GM12878 (cell line): ENCODE measurements at regions not wholly inside any gene's neighbourhood (a gene's known extent, or its start where the extent isn't known, plus 50 kb on each side); places are given as distances from the start of the nearest gene placed in this dataset.

Source experiments
- ATAC-seq: fragments of 200-7000 bp; cut with Tn5 transposase; 3 replicates; pipeline ENCODE4 v1.9.1; 2020; ENCODE audit warnings: mild to moderate bottlenecking, moderate library complexity
- BruUV-seq: library from RNA; stranded (reverse); fragments of 400-500 nt; replicated peaks from 2 replicates; lab custom pipeline; 2021; lab: Mats Ljungman, UMichigan
- CTCF ChIA-PET: fragments of 300-600 bp; sonication (Branson Sonifier 250); formaldehyde crosslinking; extraction: SDS; loops from one replicate; lab custom pipeline; 2021; ENCODE audit warnings: inconsistent platforms; lab: Yijun Ruan, JAX
- POLR2A ChIA-PET: fragments of 350-600 bp; formaldehyde crosslinking; extraction: SDS; loops from one replicate; lab custom pipeline; 2021; ENCODE audit warnings: inconsistent platforms; lab: Charles Lee
- RAD21 ChIA-PET: fragments of 300-600 bp; sonication (Branson Sonifier 250); formaldehyde crosslinking; loops from one replicate; lab custom pipeline; 2023; ENCODE audit warnings: antibody characterized with exemption; ENCODE audit not compliant: unreplicated experiment; lab: Charles Lee
- SMC1A ChIA-PET: fragments of 300-600 bp; sonication (Branson Sonifier 250); formaldehyde crosslinking; loops from one replicate; lab custom pipeline; 2023; ENCODE audit not compliant: unreplicated experiment, uncharacterized antibody; lab: Charles Lee
- DNase-seq: peaks from one replicate; pipeline ENCODE4 v3.0.0-alpha.2; 2011; ENCODE audit warnings: low read depth, low spot score
- FAIRE-seq: peaks from 3 replicates; lab custom pipeline; 2011; peaks lifted over from hg19 to GRCh38; lab: Jason Lieb, UNC
- H2AFZ ChIP-seq: 2 replicates; pipeline ENCODE4 v1.6.0; 2011; ENCODE audit warnings: low read depth, low read length, control low read depth; ENCODE audit not compliant: control insufficient read depth
- H3K27ac ChIP-seq: 2 replicates; pipeline ENCODE4 v1.5.1; 2011; ENCODE audit warnings: control low read depth; ENCODE audit not compliant: control insufficient read depth, insufficient read depth
- H3K27me3 ChIP-seq, 2 experiments: replicated peaks in 1 of 2; 2 replicates each; pipeline versions ENCODE4 v1.6.0 to v1.6.1; 2011; ENCODE audit warnings: low read length in 1 of 2; ENCODE audit not compliant: control insufficient read depth in 2 of 2, insufficient read depth in 2 of 2
- H3K36me3 ChIP-seq, 2 experiments: 2 replicates each; pipeline ENCODE4 v1.5.1; 2011; ENCODE audit warnings: low read length in 1 of 2; ENCODE audit not compliant: control insufficient read depth in 2 of 2, insufficient read depth in 2 of 2
- H3K4me1 ChIP-seq: 2 replicates; pipeline ENCODE4 v1.6.1; 2011; ENCODE audit warnings: mild to moderate bottlenecking, low read length, moderate library complexity, mixed read lengths; ENCODE audit not compliant: control insufficient read depth, insufficient read depth
- H3K4me2 ChIP-seq: 2 replicates; pipeline ENCODE4 v1.6.0; 2011; ENCODE audit warnings: control low read depth; ENCODE audit not compliant: control insufficient read depth, insufficient read depth
- H3K4me3 ChIP-seq: fragments of 200-600 bp; sonication (generic); 2 replicates; pipeline ENCODE4 v1.5.1; 2016
- H3K79me2 ChIP-seq: 2 replicates; pipeline ENCODE4 v1.6.0; 2011; ENCODE audit warnings: low read length; ENCODE audit not compliant: control insufficient read depth, insufficient read depth
- H3K9ac ChIP-seq: 2 replicates; pipeline ENCODE4 v1.8.0; 2011; ENCODE audit warnings: low read length, control low read depth, mixed read lengths; ENCODE audit not compliant: control insufficient read depth, insufficient read depth
- H3K9me3 ChIP-seq: replicated peaks from 3 replicates; pipeline ENCODE4 v1.5.1; 2011; ENCODE audit warnings: mild to moderate bottlenecking, low read length; ENCODE audit not compliant: control insufficient read depth, insufficient read depth
- H4K20me1 ChIP-seq: 2 replicates; pipeline ENCODE4 v1.6.0; 2011; ENCODE audit not compliant: control insufficient read depth, insufficient read depth
- CBX5 ChIP-seq: sonication (generic); IDR thresholded peaks from 2 replicates; pipeline ENCODE4 v1.6.1; 2016; ENCODE audit warnings: low read depth, moderate library complexity, mild to moderate bottlenecking, inconsistent platforms
- HDAC6 ChIP-seq: fragments of 200-600 bp; sonication (generic); IDR thresholded peaks from one replicate; pipeline ENCODE4 v1.8.0; 2017; ENCODE audit warnings: antibody characterized with exemption; ENCODE audit not compliant: unreplicated experiment
- IKZF2 ChIP-seq, 2 experiments: fragments of 450-650 bp; IDR thresholded peaks; 2 replicates each; pipeline ENCODE4 v1.6.1; 2017; ENCODE audit warnings: mild to moderate bottlenecking in 2 of 2, moderate library complexity in 2 of 2
- MXI1 ChIP-seq: fragments of 150-350 bp; IDR thresholded peaks from 2 replicates; pipeline ENCODE4 v1.6.1; 2011; ENCODE audit warnings: low read depth, mild to moderate bottlenecking, inconsistent platforms, low read length, improper control_type of control experiment
- NRF1 ChIP-seq: conservative IDR thresholded peaks from 2 replicates; pipeline ENCODE4 v1.6.1; 2011; ENCODE audit warnings: mild to moderate bottlenecking, low read depth, low read length, improper control_type of control experiment
- SP1 ChIP-seq: IDR thresholded peaks from one replicate; pipeline ENCODE4 v1.6.1; 2011; ENCODE audit warnings: low read depth, low read length
- ZBTB40 ChIP-seq: fragments of 450-650 bp; IDR thresholded peaks from 2 replicates; pipeline ENCODE4 v1.6.1; 2016; ENCODE audit warnings: mild to moderate bottlenecking, moderate library complexity, borderline replicate concordance
- WGBS: methylation state at CpG from one replicate; pipeline ENCODE4 v1.1.6; 2016; ENCODE audit warnings: low lambda C conversion rate; ENCODE audit not compliant: insufficient replicate concordance, insufficient coverage; ENCODE audit errors: missing lambda C conversion rate; 5-methylcytosine and 5-hydroxymethylcytosine counted together
- in situ Hi-C: fragments of 300-500 bp; cut with MboI; formaldehyde crosslinking; loops from 9 replicates; pipeline ENCODE4 v1.14.3; 2018; ENCODE audit warnings: mixed read lengths
- intact Hi-C: fragments of 100-400 bp; cut with micrococcal nuclease; formaldehyde crosslinking; loops from one replicate; pipeline ENCODE4 v1.14.2; 2022; ENCODE audit not compliant: unreplicated experiment
- TF ChIP-seq, protein P1 (sequence below): IDR thresholded peaks from 2 replicates; pipeline ENCODE4 v1.6.1; 2012; ENCODE audit warnings: low read depth, low read length, improper control_type of control experiment
- TF ChIP-seq, protein P2 (sequence below): fragments of 450-650 bp; IDR thresholded peaks from 2 replicates; pipeline ENCODE4 v1.6.1; 2018; ENCODE audit warnings: mild to moderate bottlenecking, low read depth, moderate library complexity; ENCODE audit not compliant: partially characterized antibody

- FAIRE-seq = no peak
- H3K27ac ChIP-seq = no peak overlapping the region
Observed at GRCh38 chrX:120775959-120776358, 99.7 kb downstream of the CT47B1 start.

More at GRCh38 chrX:120775959-120776358, 99.7 kb downstream of the CT47B1 start:
- RAD21 ChIA-PET = no interaction called here
- H3K9me3 ChIP-seq = no peaks in the 10 kb centered on the region
- no peak overlapping the region for H3K9ac ChIP-seq
- 66% methylated on average over 3 of the region's 3 CpGs for whole genome bisulfite sequencing
- SMC1A ChIA-PET = interaction anchor here (1.2 kb wide), 1 partner anchor 13 kb away, joined by 3 read pairs; no protein-coding TSS in a partner anchor
- intact Hi-C loops = no loop called here
- no peak overlapping the region for H2AFZ ChIP-seq
- CTCF ChIA-PET = interaction anchor here (1.1 kb wide), 1 partner anchor 288 kb away, joined by 3 read pairs; no protein-coding TSS in a partner anchor
- H4K20me1 ChIP-seq = no peaks in the 10 kb centered on the region
- in situ Hi-C loops = no loop called here
- BruUV-seq = no TSS peak
- TF ChIP-seq, protein P1, sequence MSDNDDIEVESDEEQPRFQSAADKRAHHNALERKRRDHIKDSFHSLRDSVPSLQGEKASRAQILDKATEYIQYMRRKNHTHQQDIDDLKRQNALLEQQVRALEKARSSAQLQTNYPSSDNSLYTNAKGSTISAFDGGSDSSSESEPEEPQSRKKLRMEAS = no peak
- TF ChIP-seq HDAC6 (no peak), CBX5 (no peak), ZBTB40 (no peak), SP1 (no peak), MXI1 (no peak), IKZF2 (IDR thresholded peaks at IDR 0.05) (no peak), NRF1 (no peak)
- TF ChIP-seq, protein P2, sequence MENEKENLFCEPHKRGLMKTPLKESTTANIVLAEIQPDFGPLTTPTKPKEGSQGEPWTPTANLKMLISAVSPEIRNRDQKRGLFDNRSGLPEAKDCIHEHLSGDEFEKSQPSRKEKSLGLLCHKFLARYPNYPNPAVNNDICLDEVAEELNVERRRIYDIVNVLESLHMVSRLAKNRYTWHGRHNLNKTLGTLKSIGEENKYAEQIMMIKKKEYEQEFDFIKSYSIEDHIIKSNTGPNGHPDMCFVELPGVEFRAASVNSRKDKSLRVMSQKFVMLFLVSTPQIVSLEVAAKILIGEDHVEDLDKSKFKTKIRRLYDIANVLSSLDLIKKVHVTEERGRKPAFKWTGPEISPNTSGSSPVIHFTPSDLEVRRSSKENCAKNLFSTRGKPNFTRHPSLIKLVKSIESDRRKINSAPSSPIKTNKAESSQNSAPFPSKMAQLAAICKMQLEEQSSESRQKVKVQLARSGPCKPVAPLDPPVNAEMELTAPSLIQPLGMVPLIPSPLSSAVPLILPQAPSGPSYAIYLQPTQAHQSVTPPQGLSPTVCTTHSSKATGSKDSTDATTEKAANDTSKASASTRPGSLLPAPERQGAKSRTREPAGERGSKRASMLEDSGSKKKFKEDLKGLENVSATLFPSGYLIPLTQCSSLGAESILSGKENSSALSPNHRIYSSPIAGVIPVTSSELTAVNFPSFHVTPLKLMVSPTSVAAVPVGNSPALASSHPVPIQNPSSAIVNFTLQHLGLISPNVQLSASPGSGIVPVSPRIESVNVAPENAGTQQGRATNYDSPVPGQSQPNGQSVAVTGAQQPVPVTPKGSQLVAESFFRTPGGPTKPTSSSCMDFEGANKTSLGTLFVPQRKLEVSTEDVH = no peak
- H3K4me3 ChIP-seq = no peak overlapping the region
- POLR2A ChIA-PET = no interaction called here
- H3K36me3 ChIP-seq = no peaks in the 10 kb centered on the region
- H3K4me1 ChIP-seq = no peaks in the 10 kb centered on the region
- DNase-seq (no peak), ATAC-seq (no peak)
- H3K4me2 ChIP-seq = no peak overlapping the region
- no peaks in the 10 kb centered on the region for H3K27me3 ChIP-seq
- H3K79me2 ChIP-seq = no peaks in the 10 kb centered on the region
